CD14-positive monocyte (primary cell): ENCODE measurements at regions not wholly inside any gene's neighbourhood (a gene's known extent, or its start where the extent isn't known, plus 50 kb on each side); places are given as distances from the start of the nearest gene placed in this dataset.

ENCODE experiments used
- DNase-seq, 3 donors: peaks; one replicate each; pipeline ENCODE4 v3.0.0-alpha.2; 2011 to 2022
- H2AFZ ChIP-seq: 2 replicates; pipeline ENCODE4 v1.6.0; 2012; ENCODE audit warnings: mild to moderate bottlenecking, low read depth, low read length, inconsistent platforms; ENCODE audit not compliant: insufficient read depth, poor library complexity, severe bottlenecking
- H3K27ac ChIP-seq, 2 donors: 1 replicate in 1 of 2; 2 replicates in 1 of 2; pipeline ENCODE4 v1.5.1; 2012 to 2013; ENCODE audit warnings: low read length in 2 of 2, control low read depth in 1 of 2, inconsistent platforms in 1 of 2, low read depth in 1 of 2, mild to moderate bottlenecking in 1 of 2
- H3K27me3 ChIP-seq, 2 donors: one replicate each; pipeline versions ENCODE4 v1.6.0 to v1.6.1; 2011 to 2013; ENCODE audit warnings: low read length in 2 of 2; ENCODE audit not compliant: control insufficient read depth in 2 of 2, insufficient read depth in 2 of 2
- H3K36me3 ChIP-seq, 2 donors: replicated peaks in 1 of 2; 1 replicate in 1 of 2; 2 replicates in 1 of 2; pipeline versions ENCODE4 v1.5.1 to v1.6.1; 2012 to 2013; ENCODE audit warnings: low read length in 2 of 2, control low read depth in 1 of 2, inconsistent platforms in 1 of 2, mild to moderate bottlenecking in 1 of 2; ENCODE audit not compliant: insufficient read depth in 2 of 2, control insufficient read depth in 1 of 2
- H3K4me1 ChIP-seq, 2 donors: 1 replicate in 1 of 2; 2 replicates in 1 of 2; pipeline versions ENCODE4 v1.5.1 to v1.6.1; 2012 to 2013; ENCODE audit warnings: low read length in 2 of 2, control low read depth in 1 of 2, inconsistent platforms in 1 of 2, mild to moderate bottlenecking in 1 of 2, moderate library complexity in 1 of 2; ENCODE audit not compliant: insufficient read depth in 2 of 2, control insufficient read depth in 1 of 2
- H3K4me2 ChIP-seq: replicated peaks from 2 replicates; pipeline ENCODE3; 2012; ENCODE audit warnings: low read length, moderate library complexity, mild to moderate bottlenecking; ENCODE audit not compliant: poor library complexity, severe bottlenecking; ENCODE audit errors: extremely low read depth
- H3K4me3 ChIP-seq, 3 experiments: fragments of 200-600 bp in 1 of 3; sonication (generic) in 1 of 3; replicated peaks in 1 of 3; 1 replicate in 2 of 3; 2 replicates in 1 of 3; pipeline ENCODE4 v1.5.1; 2011 to 2013; ENCODE audit warnings: low read length in 3 of 3, mild to moderate bottlenecking in 3 of 3, control low read depth in 2 of 3, low read depth in 2 of 3, inconsistent platforms in 1 of 3, moderate library complexity in 1 of 3
- H3K79me2 ChIP-seq: 2 replicates; pipeline ENCODE4 v1.6.0; 2012; ENCODE audit warnings: mild to moderate bottlenecking, control low read depth, inconsistent platforms, low read length, moderate library complexity; ENCODE audit not compliant: insufficient read depth
- H3K9ac ChIP-seq: 2 replicates; pipeline ENCODE4 v1.6.0; 2017; ENCODE audit warnings: low read length, mild to moderate bottlenecking; ENCODE audit not compliant: insufficient read depth, poor library complexity, severe bottlenecking
- H3K9me3 ChIP-seq, 2 donors: replicated peaks in 1 of 2; 1 replicate in 1 of 2; 2 replicates in 1 of 2; pipeline versions ENCODE4 v1.5.1 to v1.6.1; 2012 to 2013; ENCODE audit warnings: low read length in 2 of 2, control low read depth in 1 of 2; ENCODE audit not compliant: control insufficient read depth in 1 of 2, insufficient read depth in 1 of 2
- H4K20me1 ChIP-seq: 2 replicates; pipeline ENCODE4 v1.6.0; 2012; ENCODE audit warnings: mild to moderate bottlenecking, low read length, control low read depth, moderate library complexity; ENCODE audit not compliant: insufficient read depth
- H3K27ac Mint-ChIP-seq, 7 donors: one replicate each; pipeline ENCODE4 v1.8.0; 2020; ENCODE audit warnings: mild to moderate bottlenecking in 7 of 7, mixed read lengths in 7 of 7, moderate library complexity in 6 of 7, inconsistent platforms in 2 of 7
- H3K27me3 Mint-ChIP-seq, 3 donors: one replicate each; pipeline ENCODE4 v1.8.0; 2021 to 2022; ENCODE audit warnings: low read depth in 3 of 3, mild to moderate bottlenecking in 3 of 3, mixed read lengths in 3 of 3, moderate library complexity in 3 of 3, inconsistent platforms in 1 of 3
- H3K36me3 Mint-ChIP-seq, 2 donors: one replicate each; pipeline ENCODE4 v1.8.0; 2020; ENCODE audit warnings: mixed read lengths in 2 of 2, inconsistent platforms in 1 of 2, mild to moderate bottlenecking in 1 of 2
- H3K4me1 Mint-ChIP-seq: one replicate; pipeline ENCODE4 v1.8.0; 2020; ENCODE audit warnings: mild to moderate bottlenecking, mixed read lengths
- H3K4me3 Mint-ChIP-seq, 2 donors: one replicate each; pipeline ENCODE4 v1.8.0; 2020; ENCODE audit warnings: mild to moderate bottlenecking in 2 of 2, mixed read lengths in 2 of 2, moderate library complexity in 1 of 2
- H3K9me3 Mint-ChIP-seq, 7 donors: one replicate each; pipeline ENCODE4 v1.8.0; 2020 to 2022; ENCODE audit warnings: mixed read lengths in 7 of 7, mild to moderate bottlenecking in 6 of 7, moderate library complexity in 6 of 7, inconsistent platforms in 2 of 7
- WGBS: methylation state at CpG from one replicate; pipeline ENCODE4 v1.1.5; 2013; ENCODE audit warnings: missing lambda C conversion rate; ENCODE audit not compliant: insufficient coverage; 5-methylcytosine and 5-hydroxymethylcytosine counted together
- intact Hi-C, 2 donors: fragments of 100-400 bp; cut with micrococcal nuclease; formaldehyde crosslinking; loops; one replicate each; pipeline versions ENCODE4 v1.15.0 to v1.15.1; 2023
- TF ChIP-seq, protein P1 (sequence below): fragments of 200-600 bp; IDR thresholded peaks from one replicate; pipeline ENCODE4 v1.8.0; 2022; ENCODE audit warnings: antibody characterized with exemption, mild to moderate bottlenecking

- TF ChIP-seq, protein P1, sequence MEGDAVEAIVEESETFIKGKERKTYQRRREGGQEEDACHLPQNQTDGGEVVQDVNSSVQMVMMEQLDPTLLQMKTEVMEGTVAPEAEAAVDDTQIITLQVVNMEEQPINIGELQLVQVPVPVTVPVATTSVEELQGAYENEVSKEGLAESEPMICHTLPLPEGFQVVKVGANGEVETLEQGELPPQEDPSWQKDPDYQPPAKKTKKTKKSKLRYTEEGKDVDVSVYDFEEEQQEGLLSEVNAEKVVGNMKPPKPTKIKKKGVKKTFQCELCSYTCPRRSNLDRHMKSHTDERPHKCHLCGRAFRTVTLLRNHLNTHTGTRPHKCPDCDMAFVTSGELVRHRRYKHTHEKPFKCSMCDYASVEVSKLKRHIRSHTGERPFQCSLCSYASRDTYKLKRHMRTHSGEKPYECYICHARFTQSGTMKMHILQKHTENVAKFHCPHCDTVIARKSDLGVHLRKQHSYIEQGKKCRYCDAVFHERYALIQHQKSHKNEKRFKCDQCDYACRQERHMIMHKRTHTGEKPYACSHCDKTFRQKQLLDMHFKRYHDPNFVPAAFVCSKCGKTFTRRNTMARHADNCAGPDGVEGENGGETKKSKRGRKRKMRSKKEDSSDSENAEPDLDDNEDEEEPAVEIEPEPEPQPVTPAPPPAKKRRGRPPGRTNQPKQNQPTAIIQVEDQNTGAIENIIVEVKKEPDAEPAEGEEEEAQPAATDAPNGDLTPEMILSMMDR = no peak
- Mint-ChIP-seq H3K27ac (no peak overlapping the region), H3K9me3 (peaks cover 5 to 23% (median 12%) of the 10 kb centered on the region in 7 donors)
Observed at GRCh38 chr1:223019256-223019655, 123.8 kb downstream of the TLR5 start.

GRCh38 chr1:223020770-223021169 lies 122.3 kb downstream of the TLR5 start:
- Histone ChIP-seq H3K79me2 (no peaks in the 10 kb centered on the region), H2AFZ (no peak overlapping the region), H3K27me3 (no peaks in the 10 kb centered on the region), H3K4me3 (no peak overlapping the region), H3K36me3 (no peaks in the 10 kb centered on the region), H3K27ac (no peak overlapping the region), H3K9me3 (peaks cover 7 to 14% of the 10 kb centered on the region in 2 donors), H3K9ac (no peak overlapping the region), H3K4me1 (no peaks in the 10 kb centered on the region), H4K20me1 (no peaks in the 10 kb centered on the region), H3K4me2 (no peak overlapping the region)
- Mint-ChIP-seq H3K36me3 (no peaks in the 10 kb centered on the region), H3K4me1 (no peaks in the 10 kb centered on the region), H3K27me3 (peaks cover 2 to 6% (median 2%) of the 10 kb centered on the region in 3 donors), H3K9me3 (peaks cover 5 to 21% (median 12%) of the 10 kb centered on the region in 7 donors), H3K4me3 (no peak overlapping the region), H3K27ac (no peak overlapping the region)
- WGBS = 89% methylated on average over 1 of the region's 4 CpGs
- no peak for DNase-seq
- intact Hi-C loops = no loop called here
- TF ChIP-seq, protein P1 = no peak

More at GRCh38 chr1:223019256-223019655, 123.8 kb downstream of the TLR5 start:
- Histone ChIP-seq H3K9ac (no peak overlapping the region), H3K4me2 (no peak overlapping the region), H3K9me3 (peaks cover 7 to 14% of the 10 kb centered on the region in 2 donors), H3K27me3 (no peaks in the 10 kb centered on the region), H2AFZ (no peak overlapping the region), H3K27ac (no peak overlapping the region), H3K79me2 (no peaks in the 10 kb centered on the region), H3K36me3 (no peaks in the 10 kb centered on the region), H3K4me1 (no peaks in the 10 kb centered on the region), H3K4me3 (no peak overlapping the region), H4K20me1 (no peaks in the 10 kb centered on the region)
- intact Hi-C loops = no loop called here
- Mint-ChIP-seq H3K4me3 (no peak overlapping the region), H3K36me3 (no peaks in the 10 kb centered on the region), H3K4me1 (no peaks in the 10 kb centered on the region), H3K27me3 (peaks cover 2 to 5% (median 2%) of the 10 kb centered on the region in 3 donors)
- no peak for DNase-seq
